OCI-LY1 (cell line): ENCODE measurements at regions not wholly inside any gene's neighbourhood (a gene's known extent, or its start where the extent isn't known, plus 50 kb on each side); places are given as distances from the start of the nearest gene placed in this dataset.

Experiments
- H2AFZ ChIP-seq: fragments of 200-600 bp; sonication (generic), shearing (Covaris generic); 2 replicates; pipeline ENCODE4 v1.6.0; 2014; ENCODE audit warnings: antibody characterized with exemption, mild to moderate bottlenecking, low read length
- H3F3A ChIP-seq: fragments of 200-600 bp; sonication (generic), shearing (Covaris generic); 2 replicates; pipeline ENCODE4 v1.6.0; 2014; ENCODE audit warnings: mild to moderate bottlenecking, antibody characterized with exemption, low read length, moderate library complexity; ENCODE audit not compliant: insufficient read depth
- H3K27ac ChIP-seq: fragments of 200-600 bp; sonication (generic); 2 replicates; pipeline ENCODE4 v1.5.1; 2014; ENCODE audit warnings: low read length, mixed run types, mild to moderate bottlenecking, low read depth; ENCODE audit not compliant: poor library complexity, severe bottlenecking
- H3K27me3 ChIP-seq: fragments of 200-600 bp; sonication (generic); 2 replicates; pipeline ENCODE4 v1.6.0; 2014; ENCODE audit warnings: antibody characterized with exemption, mild to moderate bottlenecking, low read length, moderate library complexity; ENCODE audit not compliant: insufficient read depth
- H3K36me3 ChIP-seq: fragments of 200-600 bp; sonication (generic); 2 replicates; pipeline ENCODE4 v1.6.1; 2014; ENCODE audit warnings: mild to moderate bottlenecking, antibody characterized with exemption, low read length, moderate library complexity, mixed read lengths; ENCODE audit not compliant: insufficient read depth
- H3K4me1 ChIP-seq: fragments of 200-600 bp; sonication (generic); 2 replicates; pipeline ENCODE4 v1.5.1; 2014; ENCODE audit warnings: mild to moderate bottlenecking, low read length, moderate library complexity; ENCODE audit not compliant: insufficient read depth, severe bottlenecking
- H3K4me2 ChIP-seq: fragments of 200-600 bp; sonication (generic), shearing (Covaris generic); 2 replicates; pipeline ENCODE4 v1.6.1; 2014; ENCODE audit warnings: low read length
- H3K4me3 ChIP-seq: fragments of 200-600 bp; sonication (generic); 2 replicates; pipeline ENCODE4 v1.5.1; 2014; ENCODE audit warnings: low read length, low read depth, mild to moderate bottlenecking, mixed read lengths; ENCODE audit not compliant: poor library complexity, severe bottlenecking
- H3K79me2 ChIP-seq: fragments of 200-600 bp; shearing (Covaris generic); 2 replicates; pipeline ENCODE4 v1.6.1; 2016; ENCODE audit warnings: mixed run types, low read length, mixed read lengths; ENCODE audit not compliant: insufficient read depth
- H3K9ac ChIP-seq: fragments of 200-600 bp; sonication (generic), shearing (Covaris generic); 2 replicates; pipeline ENCODE4 v1.6.1; 2014; ENCODE audit warnings: mild to moderate bottlenecking, low read length, mixed read lengths
- H3K9me2 ChIP-seq: fragments of 200-600 bp; sonication (generic), shearing (Covaris generic); 2 replicates; pipeline ENCODE4 v1.6.1; 2014; ENCODE audit warnings: low read depth, mild to moderate bottlenecking, low read length, mixed read lengths
- H3K9me3 ChIP-seq: fragments of 200-600 bp; shearing (Covaris generic); 2 replicates; pipeline ENCODE4 v1.6.1; 2014; ENCODE audit warnings: low read length, mixed read lengths
- H4K20me1 ChIP-seq: fragments of 200-600 bp; sonication (generic), shearing (Covaris generic); 2 replicates; pipeline ENCODE4 v1.6.0; 2016; ENCODE audit warnings: mild to moderate bottlenecking, low read length; ENCODE audit not compliant: insufficient read depth
- CTCF ChIP-seq: fragments of 200-600 bp; sonication (generic), shearing (Covaris generic); IDR thresholded peaks from 2 replicates; pipeline ENCODE4 v1.5.1; 2017; ENCODE audit warnings: mild to moderate bottlenecking, antibody characterized with exemption, low read length, moderate library complexity, mixed read lengths
- EZH2 ChIP-seq: fragments of 200-600 bp; sonication (generic), shearing (Covaris generic); IDR thresholded peaks from 2 replicates; pipeline ENCODE4 v1.8.0; 2017; ENCODE audit warnings: borderline replicate concordance, mixed run types, mild to moderate bottlenecking, antibody characterized with exemption, low read length, moderate library complexity, mixed read lengths

GRCh38 chr12:38124247-38125012, 192.1 kb upstream of the ALG10B start:
- no peak for TF ChIP-seq EZH2
- no peak for TF ChIP-seq CTCF
- Histone ChIP-seq H2AFZ (no peak overlapping the region), H4K20me1 (no peaks in the 10 kb centered on the region), H3K9me2 (no peaks in the 10 kb centered on the region), H3K27ac (no peak overlapping the region), H3K4me2 (no peak overlapping the region), H3K9me3 (no peaks in the 10 kb centered on the region), H3K36me3 (no peaks in the 10 kb centered on the region), H3F3A (no peaks in the 10 kb centered on the region), H3K4me1 (peaks cover 14% of the 10 kb centered on the region), H3K4me3 (no peak overlapping the region), H3K27me3 (no peaks in the 10 kb centered on the region), H3K79me2 (no peaks in the 10 kb centered on the region), H3K9ac (no peak overlapping the region)

- Histone ChIP-seq H3K9ac (no peak overlapping the region), H3K4me3 (no peak overlapping the region), H3K36me3 (no peaks in the 10 kb centered on the region), H3F3A (no peaks in the 10 kb centered on the region), H3K79me2 (no peaks in the 10 kb centered on the region), H4K20me1 (no peaks in the 10 kb centered on the region), H3K9me2 (no peaks in the 10 kb centered on the region), H2AFZ (no peak overlapping the region), H3K9me3 (no peaks in the 10 kb centered on the region), H3K27ac (no peak overlapping the region), H3K4me1 (peaks cover 13% of the 10 kb centered on the region), H3K27me3 (no peaks in the 10 kb centered on the region), H3K4me2 (no peak overlapping the region)
- TF ChIP-seq EZH2, result no peak
- TF ChIP-seq CTCF, result no peak
Observed at GRCh38 chr12:38132139-38132538, 184.4 kb upstream of the ALG10B start.

GRCh38 chr12:38137287-38137686, 179.3 kb upstream of the ALG10B start:
- H3K9ac ChIP-seq, result no peak overlapping the region
- H4K20me1 ChIP-seq, result no peaks in the 10 kb centered on the region
- no peak overlapping the region for H3K27ac ChIP-seq
- H3K4me3 ChIP-seq, result no peak overlapping the region
- no peaks in the 10 kb centered on the region for H3K79me2 ChIP-seq
- no peaks in the 10 kb centered on the region for H3K9me3 ChIP-seq
- no peaks in the 10 kb centered on the region for H3K27me3 ChIP-seq
- H2AFZ ChIP-seq, result no peak overlapping the region
- H3K9me2 ChIP-seq, result no peaks in the 10 kb centered on the region
- peaks cover 13% of the 10 kb centered on the region for H3K4me1 ChIP-seq
- H3K4me2 ChIP-seq, result no peak overlapping the region
- H3F3A ChIP-seq, result no peaks in the 10 kb centered on the region
- no peaks in the 10 kb centered on the region for H3K36me3 ChIP-seq
- TF ChIP-seq CTCF (no peak), EZH2 (no peak)
